Activated T-cell treated with anti-CD3 and anti-CD28 coated beads for 24 hours (primary cell): ENCODE measurements at regions not wholly inside any gene's neighbourhood (a gene's known extent, or its start where the extent isn't known, plus 50 kb on each side); places are given as distances from the start of the nearest gene placed in this dataset.

Experiments
- DNase-seq: peaks from one replicate; pipeline ENCODE4 v3.0.0-alpha.2; 2020; ENCODE audit warnings: low read depth

- DNase-seq = no peak
These were observed 52.5 kb upstream of the ARL8B start for GRCh38 chr3:5069627-5070026.

- no peak for DNase-seq
These were observed 51.0 kb upstream of the ARL8B start for GRCh38 chr3:5071061-5071460.

- DNase-seq = no peak
These were observed 49.8 kb upstream of the ARL8B start for GRCh38 chr3:5072100-5072816.
